H1 (cell line): ENCODE measurements at regions not wholly inside any gene's neighbourhood (a gene's known extent, or its start where the extent isn't known, plus 50 kb on each side); places are given as distances from the start of the nearest gene placed in this dataset.

Experiments used
- JUND ChIP-seq: IDR thresholded peaks from 2 replicates; pipeline ENCODE4 v1.6.1; 2011; ENCODE audit warnings: mild to moderate bottlenecking, improper control_type of control experiment, low read length
- SP2 ChIP-seq: IDR thresholded peaks from 2 replicates; pipeline ENCODE4 v1.6.1; 2012; ENCODE audit warnings: mild to moderate bottlenecking, low read length, inconsistent platforms

DNA sequence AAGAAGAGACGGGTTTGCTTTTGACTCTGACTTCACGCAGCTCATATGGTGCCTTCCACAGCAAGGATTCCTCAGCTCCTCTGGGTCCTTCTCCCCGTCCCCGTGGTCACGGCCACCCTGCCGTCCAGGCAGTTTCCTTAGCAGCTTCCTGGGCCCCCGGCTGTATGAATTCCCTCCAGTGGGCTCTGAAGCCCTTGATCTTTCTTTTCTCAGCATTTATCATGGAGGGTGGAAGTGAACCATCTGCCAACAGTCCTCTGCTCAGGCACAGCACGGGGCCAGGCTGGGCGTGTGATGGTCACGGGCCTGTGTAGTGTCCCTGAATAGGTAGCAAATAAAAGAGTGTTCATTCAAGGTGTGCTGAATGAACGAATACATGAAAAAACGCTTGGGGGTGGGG lies 782.4 kb downstream of the BRD1 start (continued):
- TF ChIP-seq SP2 (no peak), JUND (no peak)
- TF ChIP-seq, all 59 proteins: peak for 0
